CD14-positive monocyte (primary cell): ENCODE measurements at regions not wholly inside any gene's neighbourhood (a gene's known extent, or its start where the extent isn't known, plus 50 kb on each side); places are given as distances from the start of the nearest gene placed in this dataset.

ENCODE experiments used
- DNase-seq, 3 donors: peaks; one replicate each; pipeline ENCODE4 v3.0.0-alpha.2; 2011 to 2022
- H2AFZ ChIP-seq: 2 replicates; pipeline ENCODE4 v1.6.0; 2012; ENCODE audit warnings: mild to moderate bottlenecking, low read depth, low read length, inconsistent platforms; ENCODE audit not compliant: insufficient read depth, poor library complexity, severe bottlenecking
- H3K27ac ChIP-seq, 2 donors: 1 replicate in 1 of 2; 2 replicates in 1 of 2; pipeline ENCODE4 v1.5.1; 2012 to 2013; ENCODE audit warnings: low read length in 2 of 2, control low read depth in 1 of 2, inconsistent platforms in 1 of 2, low read depth in 1 of 2, mild to moderate bottlenecking in 1 of 2
- H3K27me3 ChIP-seq, 2 donors: one replicate each; pipeline versions ENCODE4 v1.6.0 to v1.6.1; 2011 to 2013; ENCODE audit warnings: low read length in 2 of 2; ENCODE audit not compliant: control insufficient read depth in 2 of 2, insufficient read depth in 2 of 2
- H3K36me3 ChIP-seq, 2 donors: replicated peaks in 1 of 2; 1 replicate in 1 of 2; 2 replicates in 1 of 2; pipeline versions ENCODE4 v1.5.1 to v1.6.1; 2012 to 2013; ENCODE audit warnings: low read length in 2 of 2, control low read depth in 1 of 2, inconsistent platforms in 1 of 2, mild to moderate bottlenecking in 1 of 2; ENCODE audit not compliant: insufficient read depth in 2 of 2, control insufficient read depth in 1 of 2
- H3K4me1 ChIP-seq, 2 donors: 1 replicate in 1 of 2; 2 replicates in 1 of 2; pipeline versions ENCODE4 v1.5.1 to v1.6.1; 2012 to 2013; ENCODE audit warnings: low read length in 2 of 2, control low read depth in 1 of 2, inconsistent platforms in 1 of 2, mild to moderate bottlenecking in 1 of 2, moderate library complexity in 1 of 2; ENCODE audit not compliant: insufficient read depth in 2 of 2, control insufficient read depth in 1 of 2
- H3K4me2 ChIP-seq: replicated peaks from 2 replicates; pipeline ENCODE3; 2012; ENCODE audit warnings: low read length, moderate library complexity, mild to moderate bottlenecking; ENCODE audit not compliant: poor library complexity, severe bottlenecking; ENCODE audit errors: extremely low read depth
- H3K4me3 ChIP-seq, 3 experiments: fragments of 200-600 bp in 1 of 3; sonication (generic) in 1 of 3; replicated peaks in 1 of 3; 1 replicate in 2 of 3; 2 replicates in 1 of 3; pipeline ENCODE4 v1.5.1; 2011 to 2013; ENCODE audit warnings: low read length in 3 of 3, mild to moderate bottlenecking in 3 of 3, control low read depth in 2 of 3, low read depth in 2 of 3, inconsistent platforms in 1 of 3, moderate library complexity in 1 of 3
- H3K79me2 ChIP-seq: 2 replicates; pipeline ENCODE4 v1.6.0; 2012; ENCODE audit warnings: mild to moderate bottlenecking, control low read depth, inconsistent platforms, low read length, moderate library complexity; ENCODE audit not compliant: insufficient read depth
- H3K9ac ChIP-seq: 2 replicates; pipeline ENCODE4 v1.6.0; 2017; ENCODE audit warnings: low read length, mild to moderate bottlenecking; ENCODE audit not compliant: insufficient read depth, poor library complexity, severe bottlenecking
- H3K9me3 ChIP-seq, 2 donors: replicated peaks in 1 of 2; 1 replicate in 1 of 2; 2 replicates in 1 of 2; pipeline versions ENCODE4 v1.5.1 to v1.6.1; 2012 to 2013; ENCODE audit warnings: low read length in 2 of 2, control low read depth in 1 of 2; ENCODE audit not compliant: control insufficient read depth in 1 of 2, insufficient read depth in 1 of 2
- H4K20me1 ChIP-seq: 2 replicates; pipeline ENCODE4 v1.6.0; 2012; ENCODE audit warnings: mild to moderate bottlenecking, low read length, control low read depth, moderate library complexity; ENCODE audit not compliant: insufficient read depth
- H3K27ac Mint-ChIP-seq, 7 donors: one replicate each; pipeline ENCODE4 v1.8.0; 2020; ENCODE audit warnings: mild to moderate bottlenecking in 7 of 7, mixed read lengths in 7 of 7, moderate library complexity in 6 of 7, inconsistent platforms in 2 of 7
- H3K27me3 Mint-ChIP-seq, 3 donors: one replicate each; pipeline ENCODE4 v1.8.0; 2021 to 2022; ENCODE audit warnings: low read depth in 3 of 3, mild to moderate bottlenecking in 3 of 3, mixed read lengths in 3 of 3, moderate library complexity in 3 of 3, inconsistent platforms in 1 of 3
- H3K36me3 Mint-ChIP-seq, 2 donors: one replicate each; pipeline ENCODE4 v1.8.0; 2020; ENCODE audit warnings: mixed read lengths in 2 of 2, inconsistent platforms in 1 of 2, mild to moderate bottlenecking in 1 of 2
- H3K4me1 Mint-ChIP-seq: one replicate; pipeline ENCODE4 v1.8.0; 2020; ENCODE audit warnings: mild to moderate bottlenecking, mixed read lengths
- H3K4me3 Mint-ChIP-seq, 2 donors: one replicate each; pipeline ENCODE4 v1.8.0; 2020; ENCODE audit warnings: mild to moderate bottlenecking in 2 of 2, mixed read lengths in 2 of 2, moderate library complexity in 1 of 2
- H3K9me3 Mint-ChIP-seq, 7 donors: one replicate each; pipeline ENCODE4 v1.8.0; 2020 to 2022; ENCODE audit warnings: mixed read lengths in 7 of 7, mild to moderate bottlenecking in 6 of 7, moderate library complexity in 6 of 7, inconsistent platforms in 2 of 7
- WGBS: methylation state at CpG from one replicate; pipeline ENCODE4 v1.1.5; 2013; ENCODE audit warnings: missing lambda C conversion rate; ENCODE audit not compliant: insufficient coverage; 5-methylcytosine and 5-hydroxymethylcytosine counted together
- intact Hi-C, 2 donors: fragments of 100-400 bp; cut with micrococcal nuclease; formaldehyde crosslinking; loops; one replicate each; pipeline versions ENCODE4 v1.15.0 to v1.15.1; 2023
- TF ChIP-seq, protein P1 (sequence below): fragments of 200-600 bp; IDR thresholded peaks from one replicate; pipeline ENCODE4 v1.8.0; 2022; ENCODE audit warnings: antibody characterized with exemption, mild to moderate bottlenecking

DNA sequence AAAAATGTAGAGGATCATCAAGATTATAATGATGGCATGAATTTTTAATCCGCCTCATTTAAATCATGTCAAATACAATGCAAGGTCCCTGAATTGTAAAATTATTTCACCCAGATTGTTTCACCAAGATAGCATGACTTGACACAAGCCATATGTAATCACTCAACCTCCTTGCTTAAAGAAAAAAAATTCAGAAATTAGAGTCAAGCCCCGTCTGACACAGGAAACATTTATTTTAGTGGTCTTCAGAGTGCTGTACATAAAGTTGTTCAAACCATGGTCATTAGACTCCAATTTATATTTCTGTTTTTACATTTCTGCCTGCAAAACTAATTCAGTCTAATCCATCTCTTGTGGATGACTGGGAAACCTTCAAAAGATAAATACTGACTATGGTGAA is 200.2 kb downstream of the CBLN4 start:
- Mint-ChIP-seq H3K27me3 (no peaks in the 10 kb centered on the region), H3K9me3 (peaks cover 0 to 8% (median 2%) of the 10 kb centered on the region in 7 donors), H3K36me3 (no peaks in the 10 kb centered on the region), H3K4me3 (no peak overlapping the region), H3K4me1 (no peaks in the 10 kb centered on the region), H3K27ac (no peak overlapping the region)
- Histone ChIP-seq H3K79me2 (no peaks in the 10 kb centered on the region), H2AFZ (no peak overlapping the region), H3K4me2 (no peak overlapping the region), H3K9me3 (peaks cover 13 to 14% of the 10 kb centered on the region in 2 donors), H3K27me3 (no peaks in the 10 kb centered on the region), H4K20me1 (no peaks in the 10 kb centered on the region), H3K36me3 (no peaks in the 10 kb centered on the region), H3K9ac (no peak overlapping the region), H3K27ac (no peak overlapping the region), H3K4me1 (no peaks in the 10 kb centered on the region), H3K4me3 (no peak overlapping the region)
- intact Hi-C loops = no loop called here
- TF ChIP-seq, protein P1, sequence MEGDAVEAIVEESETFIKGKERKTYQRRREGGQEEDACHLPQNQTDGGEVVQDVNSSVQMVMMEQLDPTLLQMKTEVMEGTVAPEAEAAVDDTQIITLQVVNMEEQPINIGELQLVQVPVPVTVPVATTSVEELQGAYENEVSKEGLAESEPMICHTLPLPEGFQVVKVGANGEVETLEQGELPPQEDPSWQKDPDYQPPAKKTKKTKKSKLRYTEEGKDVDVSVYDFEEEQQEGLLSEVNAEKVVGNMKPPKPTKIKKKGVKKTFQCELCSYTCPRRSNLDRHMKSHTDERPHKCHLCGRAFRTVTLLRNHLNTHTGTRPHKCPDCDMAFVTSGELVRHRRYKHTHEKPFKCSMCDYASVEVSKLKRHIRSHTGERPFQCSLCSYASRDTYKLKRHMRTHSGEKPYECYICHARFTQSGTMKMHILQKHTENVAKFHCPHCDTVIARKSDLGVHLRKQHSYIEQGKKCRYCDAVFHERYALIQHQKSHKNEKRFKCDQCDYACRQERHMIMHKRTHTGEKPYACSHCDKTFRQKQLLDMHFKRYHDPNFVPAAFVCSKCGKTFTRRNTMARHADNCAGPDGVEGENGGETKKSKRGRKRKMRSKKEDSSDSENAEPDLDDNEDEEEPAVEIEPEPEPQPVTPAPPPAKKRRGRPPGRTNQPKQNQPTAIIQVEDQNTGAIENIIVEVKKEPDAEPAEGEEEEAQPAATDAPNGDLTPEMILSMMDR = no peak
- DNase-seq = no peak
- no CpG with 5 or more reads among the region's 2 CpGs for WGBS

GRCh38 chr20:55800552-55801245 is 204.6 kb downstream of the CBLN4 start:
- H3K4me3 Mint-ChIP-seq = no peak overlapping the region
- H3K79me2 ChIP-seq = no peaks in the 10 kb centered on the region
- no peaks in the 10 kb centered on the region for H3K27me3 Mint-ChIP-seq
- H2AFZ ChIP-seq = no peak overlapping the region
- H3K27ac ChIP-seq = no peak overlapping the region
- intact Hi-C loops = no loop called here
- H3K36me3 ChIP-seq = no peaks in the 10 kb centered on the region
- peaks cover 0 to 8% (median 4%) of the 10 kb centered on the region in 7 donors for H3K9me3 Mint-ChIP-seq
- no peak overlapping the region for H3K9ac ChIP-seq
- no peak overlapping the region for H3K4me3 ChIP-seq
- H3K4me2 ChIP-seq = no peak overlapping the region
- H3K27me3 ChIP-seq = no peaks in the 10 kb centered on the region
- WGBS = no CpG with 5 or more reads among the region's 3 CpGs
- peaks cover 5 to 6% of the 10 kb centered on the region in 2 donors for H3K9me3 ChIP-seq
- H3K27ac Mint-ChIP-seq = no peak overlapping the region
- H3K4me1 ChIP-seq = no peaks in the 10 kb centered on the region
- H4K20me1 ChIP-seq = no peaks in the 10 kb centered on the region
- no peaks in the 10 kb centered on the region for H3K36me3 Mint-ChIP-seq
- H3K4me1 Mint-ChIP-seq = no peaks in the 10 kb centered on the region
- no peak for DNase-seq
- TF ChIP-seq, protein P1 = no peak
